GM12878 (cell line): ENCODE measurements at regions not wholly inside any gene's neighbourhood (a gene's known extent, or its start where the extent isn't known, plus 50 kb on each side); places are given as distances from the start of the nearest gene placed in this dataset.

ENCODE experiments used
- ATAC-seq: fragments of 200-7000 bp; cut with Tn5 transposase; 3 replicates; pipeline ENCODE4 v1.9.1; 2020; ENCODE audit warnings: mild to moderate bottlenecking, moderate library complexity
- BruUV-seq: library from RNA; stranded (reverse); fragments of 400-500 nt; replicated peaks from 2 replicates; lab custom pipeline; 2021; lab: Mats Ljungman, UMichigan
- CTCF ChIA-PET: fragments of 300-600 bp; sonication (Branson Sonifier 250); formaldehyde crosslinking; extraction: SDS; loops from one replicate; lab custom pipeline; 2021; ENCODE audit warnings: inconsistent platforms; lab: Yijun Ruan, JAX
- POLR2A ChIA-PET: fragments of 350-600 bp; formaldehyde crosslinking; extraction: SDS; loops from one replicate; lab custom pipeline; 2021; ENCODE audit warnings: inconsistent platforms; lab: Charles Lee
- RAD21 ChIA-PET: fragments of 300-600 bp; sonication (Branson Sonifier 250); formaldehyde crosslinking; loops from one replicate; lab custom pipeline; 2023; ENCODE audit warnings: antibody characterized with exemption; ENCODE audit not compliant: unreplicated experiment; lab: Charles Lee
- SMC1A ChIA-PET: fragments of 300-600 bp; sonication (Branson Sonifier 250); formaldehyde crosslinking; loops from one replicate; lab custom pipeline; 2023; ENCODE audit not compliant: unreplicated experiment, uncharacterized antibody; lab: Charles Lee
- DNase-seq: peaks from one replicate; pipeline ENCODE4 v3.0.0-alpha.2; 2011; ENCODE audit warnings: low read depth, low spot score
- FAIRE-seq: peaks from 3 replicates; lab custom pipeline; 2011; peaks lifted over from hg19 to GRCh38; lab: Jason Lieb, UNC
- H2AFZ ChIP-seq: 2 replicates; pipeline ENCODE4 v1.6.0; 2011; ENCODE audit warnings: low read depth, low read length, control low read depth; ENCODE audit not compliant: control insufficient read depth
- H3K27ac ChIP-seq: 2 replicates; pipeline ENCODE4 v1.5.1; 2011; ENCODE audit warnings: control low read depth; ENCODE audit not compliant: control insufficient read depth, insufficient read depth
- H3K27me3 ChIP-seq, 2 experiments: replicated peaks in 1 of 2; 2 replicates each; pipeline versions ENCODE4 v1.6.0 to v1.6.1; 2011; ENCODE audit warnings: low read length in 1 of 2; ENCODE audit not compliant: control insufficient read depth in 2 of 2, insufficient read depth in 2 of 2
- H3K36me3 ChIP-seq, 2 experiments: 2 replicates each; pipeline ENCODE4 v1.5.1; 2011; ENCODE audit warnings: low read length in 1 of 2; ENCODE audit not compliant: control insufficient read depth in 2 of 2, insufficient read depth in 2 of 2
- H3K4me1 ChIP-seq: 2 replicates; pipeline ENCODE4 v1.6.1; 2011; ENCODE audit warnings: mild to moderate bottlenecking, low read length, moderate library complexity, mixed read lengths; ENCODE audit not compliant: control insufficient read depth, insufficient read depth
- H3K4me2 ChIP-seq: 2 replicates; pipeline ENCODE4 v1.6.0; 2011; ENCODE audit warnings: control low read depth; ENCODE audit not compliant: control insufficient read depth, insufficient read depth
- H3K4me3 ChIP-seq: fragments of 200-600 bp; sonication (generic); 2 replicates; pipeline ENCODE4 v1.5.1; 2016
- H3K79me2 ChIP-seq: 2 replicates; pipeline ENCODE4 v1.6.0; 2011; ENCODE audit warnings: low read length; ENCODE audit not compliant: control insufficient read depth, insufficient read depth
- H3K9ac ChIP-seq: 2 replicates; pipeline ENCODE4 v1.8.0; 2011; ENCODE audit warnings: low read length, control low read depth, mixed read lengths; ENCODE audit not compliant: control insufficient read depth, insufficient read depth
- H3K9me3 ChIP-seq: replicated peaks from 3 replicates; pipeline ENCODE4 v1.5.1; 2011; ENCODE audit warnings: mild to moderate bottlenecking, low read length; ENCODE audit not compliant: control insufficient read depth, insufficient read depth
- H4K20me1 ChIP-seq: 2 replicates; pipeline ENCODE4 v1.6.0; 2011; ENCODE audit not compliant: control insufficient read depth, insufficient read depth
- CHD2 ChIP-seq: IDR thresholded peaks from 2 replicates; pipeline ENCODE4 v1.6.1; 2011; ENCODE audit warnings: low read depth, low read length, improper control_type of control experiment, borderline replicate concordance
- HDGF ChIP-seq: fragments of 450-650 bp; IDR thresholded peaks from 2 replicates; pipeline ENCODE4 v1.6.1; 2016; ENCODE audit warnings: antibody characterized with exemption
- NFYA ChIP-seq: IDR thresholded peaks from 2 replicates; pipeline ENCODE4 v1.6.1; 2011; ENCODE audit warnings: low read depth, mild to moderate bottlenecking, low read length, improper control_type of control experiment, borderline replicate concordance
- NR2C1 ChIP-seq: fragments of 450-650 bp; IDR thresholded peaks from 2 replicates; pipeline ENCODE4 v1.6.1; 2017; ENCODE audit warnings: antibody characterized with exemption, mild to moderate bottlenecking, moderate library complexity
- NRF1 ChIP-seq: conservative IDR thresholded peaks from 2 replicates; pipeline ENCODE4 v1.6.1; 2011; ENCODE audit warnings: mild to moderate bottlenecking, low read depth, low read length, improper control_type of control experiment
- POLR2A ChIP-seq: IDR thresholded peaks from 2 replicates; pipeline ENCODE4 v1.6.1; 2011; ENCODE audit warnings: low read depth, mild to moderate bottlenecking, low read length
- PRDM15 ChIP-seq: fragments of 450-650 bp; formaldehyde crosslinking; IDR thresholded peaks from 2 replicates; pipeline ENCODE4 v1.4.0; 2020; ENCODE audit warnings: mild to moderate bottlenecking, moderate library complexity
- USF1 ChIP-seq: IDR thresholded peaks from 2 replicates; pipeline ENCODE4 v1.6.1; 2011; ENCODE audit warnings: borderline replicate concordance, low read depth, mild to moderate bottlenecking, moderate library complexity, mixed read lengths, low read length; ENCODE audit not compliant: insufficient read depth; ENCODE audit errors: extremely low read length
- YBX1 ChIP-seq: fragments of 450-650 bp; IDR thresholded peaks from 2 replicates; pipeline ENCODE4 v1.6.1; 2016; ENCODE audit warnings: antibody characterized with exemption
- ZBED1 ChIP-seq: IDR thresholded peaks from 2 replicates; pipeline ENCODE4 v1.6.1; 2016; ENCODE audit warnings: borderline replicate concordance
- WGBS: methylation state at CpG from one replicate; pipeline ENCODE4 v1.1.6; 2016; ENCODE audit warnings: low lambda C conversion rate; ENCODE audit not compliant: insufficient replicate concordance, insufficient coverage; ENCODE audit errors: missing lambda C conversion rate; 5-methylcytosine and 5-hydroxymethylcytosine counted together
- in situ Hi-C: fragments of 300-500 bp; cut with MboI; formaldehyde crosslinking; loops from 9 replicates; pipeline ENCODE4 v1.14.3; 2018; ENCODE audit warnings: mixed read lengths
- intact Hi-C: fragments of 100-400 bp; cut with micrococcal nuclease; formaldehyde crosslinking; loops from one replicate; pipeline ENCODE4 v1.14.2; 2022; ENCODE audit not compliant: unreplicated experiment

DNA sequence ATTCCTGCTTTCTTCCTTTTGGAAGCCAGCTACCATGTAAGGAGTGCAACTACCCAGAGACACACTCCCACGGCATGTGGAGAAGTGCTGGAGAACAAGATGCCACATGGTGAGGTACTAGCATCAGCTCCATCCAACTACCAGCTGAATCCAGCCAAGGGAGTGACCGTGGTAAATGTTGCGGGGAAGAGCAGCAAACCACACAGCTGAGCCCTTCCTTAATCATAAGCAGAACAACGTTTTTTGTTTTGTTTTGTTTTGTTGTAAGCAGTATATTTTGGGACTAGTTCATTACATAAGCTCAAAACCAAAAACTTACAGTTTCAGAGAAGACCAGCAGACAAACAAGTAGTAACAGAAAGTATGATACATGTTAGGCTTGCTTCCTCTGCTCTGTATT, 212.6 kb upstream of the ATP10A start (continued):
- no peak for TF ChIP-seq PRDM15 (CRISPR knock-in tag)
- TF ChIP-seq POLR2A = no peak
- TF ChIP-seq NRF1 = no peak
- no peak for TF ChIP-seq USF1
- TF ChIP-seq ZBED1 = no peak
- no peak for TF ChIP-seq HDGF
- TF ChIP-seq, all 136 proteins: peak for 0

GRCh38 chr15:26073430-26074333, 210.6 kb upstream of the ATP10A start:
- SMC1A ChIA-PET = no interaction called here
- no peak for FAIRE-seq
- POLR2A ChIA-PET = no interaction called here
- RAD21 ChIA-PET = no interaction called here
- H3K9me3 ChIP-seq = no peaks in the 10 kb centered on the region; the same call in 2 of the 3 replicates
- no TSS peak for BruUV-seq
- H3K27ac ChIP-seq = no peak overlapping the region
- intact Hi-C loops (no loop called here), in situ Hi-C loops (no loop called here)
- H3K4me3 ChIP-seq = no peak overlapping the region
- no peak for DNase-seq
- no peaks in the 10 kb centered on the region for H3K36me3 ChIP-seq
- CTCF ChIA-PET = no interaction called here
- no peak overlapping the region for H2AFZ ChIP-seq
- TF ChIP-seq YBX1 = no peak
- no peak for TF ChIP-seq NR2C1
- TF ChIP-seq NFYA = no peak
- TF ChIP-seq CHD2 = no peak
- no peak overlapping the region for H3K9ac ChIP-seq
- no peaks in the 10 kb centered on the region for H3K79me2 ChIP-seq
- H4K20me1 ChIP-seq = no peaks in the 10 kb centered on the region
- no peak overlapping the region for H3K4me2 ChIP-seq
- WGBS = 7% methylated on average over 6 of the region's 6 CpGs
- H3K4me1 ChIP-seq = no peaks in the 10 kb centered on the region
- no peak for ATAC-seq
- no peaks in the 10 kb centered on the region for H3K27me3 ChIP-seq
